ENCODE measurements at regions not wholly inside any gene's neighbourhood (a gene's known extent, or its start where the extent isn't known, plus 50 kb on each side); places are given as distances from the start of the nearest gene placed in this dataset.
A peak's percentile ranks its signal among the peaks of the same experiment; 100 is the strongest.

DNA sequence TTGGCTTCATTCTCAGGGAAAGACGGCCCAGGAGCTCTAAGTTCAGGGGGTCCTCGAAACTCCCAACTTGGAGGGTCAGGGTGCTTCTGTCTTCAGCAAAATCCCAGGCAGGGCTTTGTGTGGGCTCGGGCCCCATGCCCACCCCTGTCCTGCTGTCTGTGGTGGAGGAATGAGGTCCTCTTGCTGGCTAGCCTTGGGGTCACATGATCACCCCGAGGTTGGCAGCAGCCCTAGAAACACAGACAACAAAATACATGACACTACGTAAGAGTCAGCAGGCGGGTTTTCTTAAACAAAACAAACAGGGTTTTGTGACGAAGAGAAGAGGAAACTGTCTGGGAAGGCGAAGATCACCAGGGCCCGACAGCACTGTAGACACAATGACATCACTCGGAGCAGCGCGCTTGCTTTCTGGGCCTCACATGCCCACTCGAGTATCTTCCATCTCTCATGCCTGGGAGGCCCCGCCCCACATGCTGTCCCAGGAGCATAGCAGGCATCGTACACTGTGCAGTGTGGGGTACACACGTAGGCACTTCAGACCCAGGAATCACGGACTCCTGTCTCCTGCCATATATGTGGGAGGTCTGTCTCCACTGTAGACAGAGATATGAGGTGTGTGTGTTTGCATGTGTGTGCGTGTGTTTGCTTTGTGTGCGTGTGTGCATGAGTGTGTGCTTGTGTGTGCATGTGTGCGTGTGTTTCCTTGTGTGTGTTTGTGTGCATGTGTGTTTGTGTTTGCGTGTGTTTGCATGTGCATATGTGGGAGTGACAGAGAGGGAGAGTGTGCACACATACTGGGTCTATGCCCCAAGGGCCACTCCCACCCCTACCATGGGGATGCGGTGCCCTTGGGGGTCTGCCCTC lies 94.7 kb downstream of the SIK1 start:
- no peak for DNase-seq

GRCh38 chr21:43331111-43331961 lies 95.6 kb downstream of the SIK1 start:
- no peak for DNase-seq

DNA sequence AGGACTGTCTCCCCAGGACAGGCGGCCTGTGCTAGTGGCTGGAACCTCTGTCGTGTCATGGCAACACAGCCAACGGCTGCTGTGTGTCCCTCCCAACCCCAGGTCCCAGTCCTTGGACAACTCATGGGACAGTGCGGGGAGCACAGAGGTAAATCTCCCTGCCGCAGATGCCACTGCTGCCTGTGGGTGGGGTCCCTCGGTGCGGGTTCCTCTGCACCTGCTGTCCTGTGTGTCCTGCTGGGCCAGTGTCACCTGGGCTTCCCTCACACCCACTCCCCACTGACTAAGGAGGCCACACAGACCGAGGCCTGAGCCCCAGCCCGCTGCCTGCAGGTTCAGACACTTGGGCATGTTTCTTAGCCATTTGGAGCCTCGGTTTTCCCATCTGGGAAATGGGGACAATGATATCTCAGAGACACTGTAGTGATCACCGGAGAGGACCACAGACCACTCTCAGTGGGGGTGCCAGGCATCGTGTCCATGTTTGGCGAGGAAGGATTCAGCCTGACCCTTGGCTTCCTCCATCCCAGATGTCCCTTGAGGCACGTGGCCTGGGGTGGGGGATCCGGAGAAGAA lies 96.5 kb downstream of the SIK1 start:
- DNase-seq, result no peak

- DNase-seq, result no peak
Observed at GRCh38 chr21:43329711-43330269, 97.1 kb downstream of the SIK1 start.

DNA sequence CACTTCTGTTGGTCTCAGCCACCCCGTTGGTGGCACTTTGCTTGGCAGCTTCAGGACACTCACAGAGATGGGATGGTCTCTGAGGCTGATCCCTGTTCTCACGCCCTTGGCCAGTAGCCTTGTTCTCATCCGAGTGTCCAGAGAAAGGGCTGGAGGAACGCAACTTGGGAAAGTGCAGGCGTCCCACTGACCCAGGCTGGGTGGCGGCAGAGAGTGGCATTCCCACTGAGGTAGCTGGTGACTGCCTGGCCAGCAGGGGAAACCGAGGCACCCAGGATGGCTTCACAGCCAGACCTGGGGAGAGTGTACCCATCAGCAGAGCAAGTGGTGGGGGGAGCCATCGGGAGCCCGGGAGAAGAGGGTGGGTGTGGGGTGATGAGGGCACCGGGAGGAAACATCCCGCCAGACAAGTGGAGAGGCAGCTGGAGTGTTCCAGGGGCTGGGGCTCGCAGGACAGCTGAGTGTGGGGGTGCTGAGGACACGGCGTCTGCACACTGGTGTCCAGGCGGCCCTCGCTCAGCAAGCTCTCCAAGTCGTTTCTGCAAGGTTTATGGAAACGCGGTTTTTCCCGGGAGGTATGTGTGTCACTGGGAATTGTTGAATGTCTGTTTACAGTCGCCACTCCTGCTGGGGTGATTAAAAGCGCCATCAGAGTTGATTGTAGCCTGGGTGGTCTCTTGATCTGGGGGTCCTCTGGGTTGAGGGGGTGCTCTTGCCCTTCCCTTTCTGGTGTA lies 97.8 kb downstream of the SIK1 start:
- peak; percentile 36 for DNase-seq

DNA sequence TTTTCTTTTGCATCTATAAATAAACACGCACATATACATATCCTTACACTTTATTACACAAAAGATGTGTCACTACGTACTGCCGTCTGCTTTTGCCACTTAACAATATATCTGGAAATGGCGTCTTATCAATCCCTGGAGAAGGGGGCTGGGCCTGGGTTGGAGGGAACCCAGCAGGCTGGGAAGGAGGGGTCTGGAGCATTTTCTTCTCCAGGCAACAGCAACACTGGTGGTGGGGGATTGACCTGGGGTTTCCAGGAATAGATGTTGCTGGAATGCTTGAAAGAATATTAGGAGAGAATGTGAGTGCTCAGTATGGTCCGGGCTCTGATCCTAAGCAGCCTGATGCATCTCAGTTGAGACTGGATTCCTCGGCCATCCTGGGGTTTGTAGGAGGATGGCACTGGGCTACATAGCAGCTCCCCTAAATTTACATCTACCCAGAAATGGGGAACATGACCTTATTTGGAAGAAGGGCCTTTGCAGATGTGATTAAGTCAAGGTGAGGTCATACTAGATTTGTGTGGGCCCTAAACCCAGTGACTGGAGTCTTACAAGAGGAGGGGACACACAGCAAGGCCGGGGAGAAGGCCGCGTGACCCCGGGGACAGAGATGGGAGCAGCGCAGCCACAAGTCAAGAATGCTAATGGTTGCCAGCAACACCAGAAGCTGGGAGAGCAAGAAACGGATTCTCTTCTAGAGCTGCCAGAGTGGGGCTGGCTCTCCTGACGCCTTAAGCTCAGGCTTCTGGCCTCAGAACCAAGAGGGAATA lies 98.6 kb downstream of the SIK1 start:
- DNase-seq, result no peak

GRCh38 chr21:43325968-43326715 lies 100.8 kb downstream of the SIK1 start:
- no peak for DNase-seq

DNA sequence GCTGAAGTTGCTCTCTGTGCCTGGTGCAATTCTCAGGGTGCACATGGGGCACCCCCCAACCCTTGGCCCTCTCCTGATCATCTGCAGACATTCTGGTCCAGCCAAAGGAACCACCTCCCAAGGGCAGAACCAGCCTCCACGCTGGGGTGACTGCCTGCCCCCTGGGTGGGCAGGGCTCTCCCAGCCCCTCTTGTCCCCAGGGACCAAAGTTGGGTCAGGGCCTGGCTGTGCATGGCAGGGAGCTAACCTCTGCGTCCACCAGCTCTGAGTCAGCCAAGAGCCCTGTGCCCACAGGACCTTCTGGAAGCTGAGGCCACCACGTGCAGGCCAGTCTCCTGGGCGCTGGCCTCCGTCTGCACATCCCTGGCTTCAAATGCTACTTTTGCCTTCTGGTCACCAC lies 101.9 kb downstream of the SIK1 start:
- no peak for DNase-seq

DNA sequence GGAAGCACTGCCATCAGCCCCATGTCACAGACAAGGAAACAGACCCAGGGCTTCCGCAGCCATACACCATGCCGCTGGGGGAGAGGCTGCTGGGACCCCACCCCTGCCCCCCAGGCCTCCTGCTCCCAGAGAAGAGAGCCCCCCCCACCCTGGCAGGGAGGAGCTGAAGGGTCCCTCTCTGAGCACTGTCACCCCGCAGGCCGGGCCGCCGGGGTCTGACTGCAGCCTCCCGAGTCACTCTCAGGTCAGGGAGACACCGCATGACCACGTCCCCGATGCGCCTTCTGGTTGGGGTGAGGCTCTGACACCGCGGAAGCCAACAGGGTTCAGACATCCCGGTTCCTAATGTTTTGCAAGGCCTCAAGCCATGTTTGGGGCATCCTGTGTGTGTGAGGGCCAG lies 102.3 kb downstream of the SIK1 start:
- no peak for DNase-seq

DNA sequence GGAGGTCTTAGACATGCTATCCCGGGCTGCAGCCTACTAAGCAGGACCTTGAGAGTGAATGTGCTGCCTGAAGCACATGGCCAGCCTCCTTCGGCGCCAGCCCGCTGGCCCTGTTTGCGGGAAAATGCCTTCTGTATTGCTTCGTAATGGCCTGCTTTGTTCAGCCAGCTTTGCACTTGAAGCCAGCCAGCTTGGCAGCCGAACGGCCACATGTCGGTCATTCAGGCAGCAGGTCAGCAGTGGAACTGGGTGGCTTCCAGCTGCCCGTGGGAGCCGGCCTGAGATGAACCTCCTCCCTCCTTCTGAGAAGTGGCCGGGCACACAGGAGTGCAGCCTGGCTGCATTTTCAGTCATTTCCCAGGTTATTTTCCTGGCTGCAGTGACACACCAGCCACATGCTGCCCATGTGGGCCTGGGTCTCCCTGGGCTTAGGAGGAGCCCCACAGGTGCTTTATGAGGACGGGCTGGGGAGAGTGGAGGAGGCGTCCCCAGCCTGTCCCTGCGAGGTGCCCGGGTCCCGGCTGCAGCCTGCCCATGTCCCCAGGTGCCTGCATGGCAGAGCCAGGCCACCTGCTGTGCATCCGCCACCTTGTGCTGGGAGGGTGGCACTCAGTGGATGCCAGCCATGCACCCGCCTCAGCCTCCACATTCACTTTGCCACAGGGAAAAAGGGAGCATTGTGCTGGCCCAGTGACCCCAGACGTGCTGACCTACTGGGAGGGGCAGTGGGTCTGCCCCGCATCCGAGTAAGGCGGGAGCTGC lies 103.5 kb downstream of the SIK1 start:
- no peak for DNase-seq

GRCh38 chr21:43322805-43323204 lies 104.1 kb downstream of the SIK1 start:
- DNase-seq, result no peak

- no peak for DNase-seq
Observed at GRCh38 chr21:43322311-43322710, 104.6 kb downstream of the SIK1 start.

DNA sequence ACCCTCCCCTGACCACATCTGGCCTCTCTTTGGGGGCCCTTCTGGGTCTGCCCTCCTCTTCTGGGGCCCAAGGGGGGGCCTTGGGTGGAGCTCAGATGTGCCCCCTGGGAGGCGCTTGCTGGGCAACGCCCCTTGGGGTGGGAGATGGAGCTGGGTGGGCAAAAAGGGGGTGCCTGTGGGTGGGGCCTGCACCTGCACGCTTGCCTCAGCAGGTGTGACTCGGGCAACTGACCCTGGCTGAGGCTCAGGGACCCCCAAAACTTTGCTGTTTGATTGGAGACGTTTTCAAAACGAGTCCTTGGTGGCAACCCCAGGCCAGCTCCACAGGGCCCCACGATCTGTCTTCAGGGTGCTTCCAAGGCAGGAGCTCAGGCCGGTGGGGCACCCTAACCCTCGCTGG lies 105.3 kb downstream of the SIK1 start:
- DNase-seq, result no peak

DNA sequence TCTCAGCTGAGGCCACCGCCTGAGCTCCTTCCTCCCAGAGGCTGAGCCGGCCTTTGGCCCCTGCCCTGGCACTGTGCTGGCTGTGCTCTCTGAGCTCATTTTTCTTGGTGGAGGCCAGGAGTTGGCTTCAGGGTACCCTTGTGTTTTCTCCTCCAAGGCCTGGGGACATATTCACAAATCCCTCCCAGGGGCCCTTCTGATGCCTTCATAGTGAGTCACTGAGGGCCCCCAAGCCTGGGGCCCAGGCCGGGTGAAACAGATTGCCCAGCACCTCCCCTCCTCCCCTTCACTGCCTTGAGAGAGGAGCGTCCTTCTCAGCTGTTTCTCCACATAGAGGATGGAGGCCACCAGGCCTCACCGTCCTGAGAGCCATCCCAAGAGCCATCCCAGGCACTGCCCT lies 105.8 kb downstream of the SIK1 start:
- no peak for DNase-seq

- no peak for DNase-seq
Observed at GRCh38 chr21:43320526-43320925, 106.4 kb downstream of the SIK1 start.

DNA sequence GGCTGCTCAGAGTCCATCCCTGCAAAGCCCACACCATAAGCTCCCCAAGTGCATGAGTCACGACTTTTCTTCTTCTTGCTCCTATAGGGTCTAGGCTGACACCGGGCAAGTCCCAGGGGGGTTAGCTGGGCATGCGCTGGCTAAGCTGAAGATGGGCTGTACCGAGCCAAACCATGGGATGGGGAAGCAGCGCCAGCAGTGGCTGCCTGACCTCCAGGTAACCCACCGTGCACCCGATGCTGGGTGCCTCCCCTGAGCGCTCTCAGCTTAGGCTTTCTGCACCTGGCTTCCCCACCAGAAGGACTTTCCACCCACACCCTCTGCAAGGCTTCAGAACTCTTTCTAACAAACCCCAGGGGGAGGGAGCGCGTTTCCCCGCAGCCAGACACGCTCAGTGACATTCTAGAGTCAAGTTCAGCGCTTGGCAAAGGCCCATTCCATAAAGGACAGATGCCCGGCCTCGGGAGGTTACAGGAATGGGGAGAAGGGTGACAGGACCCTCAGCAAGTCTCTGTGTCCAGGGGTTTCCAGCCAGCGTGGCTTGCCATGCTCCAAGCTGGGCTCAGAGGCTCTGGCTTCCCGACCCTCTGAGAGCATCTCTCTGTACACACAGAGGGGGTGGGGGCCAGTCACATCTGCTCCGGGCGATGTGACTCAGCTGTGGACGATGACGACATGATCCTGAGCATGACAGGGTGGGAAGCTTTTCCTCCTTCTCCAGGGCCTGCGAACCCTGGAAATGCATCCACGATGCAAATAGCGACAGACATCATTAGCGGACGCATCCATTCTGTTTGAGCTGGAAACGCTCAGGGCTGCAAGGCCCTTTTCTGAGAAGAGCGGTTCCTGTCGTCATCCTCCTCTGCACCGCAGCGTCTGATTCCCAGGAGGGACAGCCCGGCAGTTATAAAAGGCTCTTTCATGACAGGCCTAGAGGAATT lies 107.8 kb downstream of the SIK1 start:
- DNase-seq, result peak; percentile 82

GRCh38 chr21:43318368-43318767 lies 108.6 kb downstream of the SIK1 start:
- DNase-seq, result no peak

- no peak for DNase-seq
Observed at GRCh38 chr21:43317959-43318358, 109.0 kb downstream of the SIK1 start.

DNA sequence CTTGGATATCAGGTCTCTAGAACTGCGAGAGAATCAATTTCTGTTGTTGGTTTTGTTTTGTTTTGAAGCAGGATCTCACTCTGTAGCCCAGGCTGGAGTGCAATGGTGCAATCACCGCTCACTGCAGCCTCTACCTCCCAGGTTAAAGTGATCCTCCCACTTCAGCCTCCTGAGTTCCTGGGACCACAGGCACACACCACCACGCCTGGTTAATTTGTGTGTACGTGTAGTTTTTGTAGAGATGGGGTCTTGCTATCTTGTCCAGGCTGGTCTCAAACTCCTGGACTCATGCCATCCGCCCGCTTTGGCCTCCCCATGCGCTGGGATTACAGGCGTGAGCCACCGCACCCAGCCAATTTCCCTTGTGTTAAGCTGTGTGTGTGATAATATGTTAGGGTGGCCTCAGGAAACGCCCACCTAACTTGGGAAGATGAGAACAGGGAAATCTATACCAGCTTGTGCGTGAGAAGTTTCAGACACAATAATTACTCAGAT lies 109.6 kb downstream of the SIK1 start:
- no peak for DNase-seq
